GM12865 (cell line): ENCODE measurements at regions not wholly inside any gene's neighbourhood (a gene's known extent, or its start where the extent isn't known, plus 50 kb on each side); places are given as distances from the start of the nearest gene placed in this dataset.
"Not testable (repeated sequence)": the region's sequence is repeated elsewhere in the genome, so short reads cannot be mapped to it uniquely, and the experiment has no call there.

Experiments
- DNase-seq: peaks from one replicate; pipeline ENCODE4 v3.0.0; 2010; ENCODE audit warnings: low read depth
- H3K4me3 ChIP-seq: 2 replicates; pipeline ENCODE4 v1.5.1; 2011; ENCODE audit warnings: mild to moderate bottlenecking, low read depth, low read length, control low read depth
- CTCF ChIP-seq: IDR thresholded peaks from 2 replicates; pipeline ENCODE4 v1.5.1; 2011; ENCODE audit warnings: low read length, control low read depth, low read depth, inconsistent platforms; ENCODE audit not compliant: insufficient read depth; ENCODE audit errors: missing control alignments

GRCh38 chr15:95078003-95078402 lies 846.6 kb downstream of the MCTP2 start:
- H3K4me3 ChIP-seq, result no peak overlapping the region
- TF ChIP-seq CTCF, result no peak
- DNase-seq, result no peak

GRCh38 chr15:95080228-95080627 lies 848.9 kb downstream of the MCTP2 start:
- not testable (repeated sequence) for H3K4me3 ChIP-seq, DNase-seq

- no peak for DNase-seq
- TF ChIP-seq CTCF, result no peak
- H3K4me3 ChIP-seq, result no peak overlapping the region
These were observed 853.7 kb downstream of the MCTP2 start for GRCh38 chr15:95085056-95085455.

GRCh38 chr15:95086531-95087252 lies 855.3 kb downstream of the MCTP2 start:
- no peak for TF ChIP-seq CTCF
- H3K4me3 ChIP-seq, result no peak overlapping the region
- DNase-seq, result no peak

- TF ChIP-seq CTCF, result no peak
- DNase-seq, result no peak
- H3K4me3 ChIP-seq, result no peak overlapping the region
These were observed 855.9 kb downstream of the MCTP2 start for GRCh38 chr15:95087253-95087609.

- no peak for DNase-seq
- TF ChIP-seq CTCF, result no peak
- H3K4me3 ChIP-seq, result no peak overlapping the region
These were observed 860.1 kb downstream of the MCTP2 start for GRCh38 chr15:95091444-95091843.

- H3K4me3 ChIP-seq, result no peak overlapping the region
- no peak for TF ChIP-seq CTCF
- DNase-seq, result no peak
These were observed 863.9 kb downstream of the MCTP2 start for GRCh38 chr15:95095250-95095649.
